ENCODE measurements at regions not wholly inside any gene's neighbourhood (a gene's known extent, or its start where the extent isn't known, plus 50 kb on each side); places are given as distances from the start of the nearest gene placed in this dataset.

DNA sequence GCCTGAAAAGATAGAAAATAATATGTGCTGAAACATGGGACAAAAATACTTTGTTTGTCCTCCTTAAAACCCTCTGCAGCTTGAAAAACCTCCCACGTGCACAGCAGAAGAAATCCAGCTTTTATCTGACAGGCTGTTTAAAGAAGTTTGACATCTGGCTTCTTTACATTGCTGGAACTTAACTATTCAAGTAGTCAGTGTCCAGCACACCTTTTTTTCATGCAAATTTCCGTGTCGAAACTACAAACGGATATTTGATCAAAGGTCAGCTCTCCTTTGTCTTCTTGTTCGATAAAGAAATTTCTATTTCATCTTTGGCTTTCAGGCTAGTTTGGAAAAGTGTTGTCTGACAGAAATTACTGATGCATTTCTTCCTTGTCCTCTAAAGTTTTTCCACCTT, 66.8 kb upstream of the KBTBD8 start:
- no peak overlapping the region for H3K27ac ChIP-seq (ENCODE audit: insufficient read depth, low read depth, low read length)
- no peak overlapping the region for H3K9ac ChIP-seq (replicated peaks; ENCODE audit: extremely low read depth, insufficient read depth, low read length)
- ChIA-PET POLR2A (no interaction called here), CTCF (interaction anchor here (0.7 to 4.9 kb wide), 2 partner anchors 7 to 15 kb away, joined by 4 to 20 read pairs; no protein-coding TSS in a partner anchor)
- FAIRE-seq (no peak), DNase-seq (ENCODE audit: low read depth, low spot score) (no peak)
- H3K4me3 ChIP-seq (replicated peaks in 1 of 3; ENCODE audit: insufficient read depth in 1 of 3, low read depth in 1 of 3, low read length in 3 of 3): no peak overlapping the region
- H3K4me2 ChIP-seq (ENCODE audit: insufficient read depth, low read length): no peak overlapping the region
- no peak overlapping the region for H2AFZ ChIP-seq (ENCODE audit: low read depth, low read length)
- H3K36me3 ChIP-seq (ENCODE audit: control insufficient read depth in 2 of 2, extremely low read depth in 1 of 2, insufficient read depth in 2 of 2, low read length in 2 of 2): no peaks in the 10 kb centered on the region
- H4K20me1 ChIP-seq (replicated peaks; ENCODE audit: control insufficient read depth, extremely low read depth, insufficient read depth, low read length): no peaks in the 10 kb centered on the region
- TF ChIP-seq FOS (IDR thresholded peaks at IDR 0.05; ENCODE audit: borderline replicate concordance, insufficient read depth, low read length) (no peak), POLR2A (IDR thresholded peaks at IDR 0.05; ENCODE audit: low read depth, low read length) (no peak), POLR2AphosphoS5 (IDR thresholded peaks at IDR 0.05; ENCODE audit: insufficient read depth, low read depth, low read length) (no peak), GATA2 (IDR thresholded peaks at IDR 0.05; ENCODE audit: insufficient read depth, insufficient read length, low read depth, low read length) (no peak), EZH2 (IDR thresholded peaks at IDR 0.05; ENCODE audit: borderline replicate concordance, low read depth, low read length, severe bottlenecking) (no peak), JUN (IDR thresholded peaks at IDR 0.05; ENCODE audit: borderline replicate concordance, insufficient read depth, insufficient read length, low read depth) (no peak)
- TF ChIP-seq, protein P1, sequence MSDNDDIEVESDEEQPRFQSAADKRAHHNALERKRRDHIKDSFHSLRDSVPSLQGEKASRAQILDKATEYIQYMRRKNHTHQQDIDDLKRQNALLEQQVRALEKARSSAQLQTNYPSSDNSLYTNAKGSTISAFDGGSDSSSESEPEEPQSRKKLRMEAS (IDR thresholded peaks at IDR 0.05; ENCODE audit: insufficient read depth, insufficient read length): no peak
- no peaks in the 10 kb centered on the region for H3K4me1 ChIP-seq (ENCODE audit: control insufficient read depth, extremely low read depth, insufficient read depth, low read length)
- H3K9me1 ChIP-seq (replicated peaks; ENCODE audit: control insufficient read depth, extremely low read depth, insufficient read depth, low read length): no peaks in the 10 kb centered on the region
- no peaks in the 10 kb centered on the region for H3K9me3 ChIP-seq (replicated peaks; ENCODE audit: control insufficient read depth, insufficient read depth, low read length)
- peaks cover 0 to 3% of the 10 kb centered on the region in 2 experiments for H3K27me3 ChIP-seq (ENCODE audit: control insufficient read depth in 2 of 2, insufficient read depth in 2 of 2, low read length in 2 of 2)
- no peaks in the 10 kb centered on the region for H3K79me2 ChIP-seq (ENCODE audit: control insufficient read depth, insufficient read depth, low read length)
- no TSS peak for BruUV-seq (replicated peaks)
- intact Hi-C loops (cut with micrococcal nuclease) (no loop called here), dilution Hi-C loops (cut with MboI; ENCODE audit: extremely low pct_ligation_motif_present, low sequenced_read_pairs) (no loop called here)

DNA sequence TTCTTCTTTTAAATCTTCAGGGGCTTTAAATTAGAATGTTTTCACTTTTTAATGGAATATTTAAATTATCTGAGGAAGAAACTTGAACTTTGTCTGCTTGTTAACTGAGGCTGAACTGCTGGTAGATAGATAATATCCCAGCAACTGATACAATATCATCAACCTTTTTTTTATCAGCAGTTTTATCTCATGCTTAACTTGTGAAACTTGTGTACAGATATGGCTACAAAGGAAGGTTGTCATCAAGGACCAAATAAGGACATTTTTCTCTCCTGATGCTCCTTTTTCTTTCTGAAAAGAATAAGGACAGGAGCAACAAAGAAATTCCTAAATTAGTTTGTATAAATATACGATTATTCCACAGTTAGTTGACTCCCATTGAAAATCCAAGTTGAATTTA, 66.4 kb upstream of the KBTBD8 start:
- intact Hi-C loops (cut with micrococcal nuclease): no loop called here
- H3K36me3 ChIP-seq (ENCODE audit: control insufficient read depth in 2 of 2, extremely low read depth in 1 of 2, insufficient read depth in 2 of 2, low read length in 2 of 2): no peaks in the 10 kb centered on the region
- H3K9me3 ChIP-seq (replicated peaks; ENCODE audit: control insufficient read depth, insufficient read depth, low read length): no peaks in the 10 kb centered on the region
- no peak overlapping the region for H3K4me2 ChIP-seq (ENCODE audit: insufficient read depth, low read length)
- H3K27ac ChIP-seq (ENCODE audit: insufficient read depth, low read depth, low read length): no peak overlapping the region
- H3K4me3 ChIP-seq (replicated peaks in 1 of 3; ENCODE audit: insufficient read depth in 1 of 3, low read depth in 1 of 3, low read length in 3 of 3): no peak overlapping the region
- CTCF ChIA-PET: interaction anchor here (0.7 kb wide), 1 partner anchor 15 kb away, joined by 4 read pairs; no protein-coding TSS in a partner anchor
- H3K79me2 ChIP-seq (ENCODE audit: control insufficient read depth, insufficient read depth, low read length): no peaks in the 10 kb centered on the region
- no peak for DNase-seq (ENCODE audit: low read depth, low spot score)
- H3K4me1 ChIP-seq (ENCODE audit: control insufficient read depth, extremely low read depth, insufficient read depth, low read length): no peaks in the 10 kb centered on the region
- TF ChIP-seq JUN (IDR thresholded peaks at IDR 0.05; ENCODE audit: borderline replicate concordance, insufficient read depth, insufficient read length, low read depth) (no peak), POLR2AphosphoS5 (IDR thresholded peaks at IDR 0.05; ENCODE audit: insufficient read depth, low read depth, low read length) (no peak)
- H2AFZ ChIP-seq (ENCODE audit: low read depth, low read length): no peak overlapping the region
- POLR2A ChIA-PET: no interaction called here
- H3K9me1 ChIP-seq (replicated peaks; ENCODE audit: control insufficient read depth, extremely low read depth, insufficient read depth, low read length): no peaks in the 10 kb centered on the region
- no TSS peak for BruUV-seq (replicated peaks)
- peaks cover 0 to 3% of the 10 kb centered on the region in 2 experiments for H3K27me3 ChIP-seq (ENCODE audit: control insufficient read depth in 2 of 2, insufficient read depth in 2 of 2, low read length in 2 of 2)
- H3K9ac ChIP-seq (replicated peaks; ENCODE audit: extremely low read depth, insufficient read depth, low read length): no peak overlapping the region
- no peak for FAIRE-seq
- H4K20me1 ChIP-seq (replicated peaks; ENCODE audit: control insufficient read depth, extremely low read depth, insufficient read depth, low read length): no peaks in the 10 kb centered on the region
- dilution Hi-C loops (cut with MboI; ENCODE audit: extremely low pct_ligation_motif_present, low sequenced_read_pairs): no loop called here

All from endothelial cell of umbilical vein (primary cell).